A172 (cell line): ENCODE measurements at regions not wholly inside any gene's neighbourhood (a gene's known extent, or its start where the extent isn't known, plus 50 kb on each side); places are given as distances from the start of the nearest gene placed in this dataset.

Experiments used
- DNase-seq: peaks from one replicate; pipeline ENCODE4 v3.0.0-alpha.2; 2015; ENCODE audit warnings: low spot score

DNA sequence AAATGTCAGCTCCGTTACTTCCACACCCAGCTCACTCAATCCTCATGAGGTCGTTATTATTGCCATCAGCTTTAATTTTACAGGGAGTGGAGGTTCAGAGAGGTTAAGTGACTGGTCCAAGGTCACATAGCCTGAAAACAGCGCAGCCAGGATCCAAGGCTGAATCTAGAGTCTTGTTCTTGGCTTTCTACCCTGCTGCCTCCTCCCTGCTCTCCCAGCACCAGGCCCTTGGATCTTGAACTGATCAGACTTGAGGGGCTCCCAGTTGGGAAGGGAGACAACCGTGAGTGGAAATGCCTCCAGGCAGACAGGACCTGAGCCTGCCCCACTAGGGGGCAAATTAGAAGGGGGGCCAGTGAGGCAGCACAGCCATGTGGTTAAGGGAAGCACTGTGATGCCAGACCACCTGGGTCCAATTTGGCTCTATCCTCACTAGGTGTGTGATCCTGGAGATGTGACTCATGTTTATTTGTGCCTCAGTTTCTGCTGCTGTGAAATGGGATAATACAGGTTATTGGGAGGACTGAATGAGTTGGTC is 135.6 kb upstream of the PTPN1 start:
- no peak for DNase-seq

DNA sequence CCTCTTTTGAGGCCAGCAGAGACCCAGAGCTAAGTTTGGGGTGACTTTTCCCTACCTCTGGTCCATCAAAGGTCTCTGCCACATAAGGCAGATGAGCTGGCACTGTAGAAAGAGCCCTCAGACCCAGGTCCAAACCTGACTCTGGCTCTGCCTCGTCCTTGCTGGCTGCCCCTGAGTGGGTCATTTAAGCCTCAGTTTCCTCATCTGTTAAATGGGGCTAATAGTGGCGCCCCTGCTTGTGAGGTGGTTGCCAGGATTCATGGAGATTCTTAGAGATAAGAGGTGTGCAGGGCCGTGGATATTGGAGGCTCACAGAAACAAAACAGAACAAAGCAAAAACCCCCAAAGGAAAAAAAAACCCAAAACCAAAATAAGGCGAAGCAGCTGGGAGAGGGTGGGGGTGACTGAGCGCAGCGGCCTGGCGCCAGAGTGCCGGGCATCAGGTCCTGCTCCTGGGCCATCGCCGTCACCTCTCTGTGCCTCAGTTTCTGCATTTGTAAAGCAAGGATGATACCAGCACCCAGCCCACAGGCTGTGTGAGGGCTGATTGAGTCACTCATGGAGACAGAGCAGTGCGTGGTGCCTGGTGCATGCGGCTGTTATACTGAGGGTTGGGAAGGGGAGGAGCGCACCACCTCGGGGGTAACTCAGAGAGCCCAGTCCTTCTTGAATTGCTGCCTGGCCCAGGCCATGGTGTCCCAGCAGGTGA is 133.8 kb upstream of the PTPN1 start:
- no peak for DNase-seq

- peak; percentile 70 for DNase-seq
These were observed 133.2 kb upstream of the PTPN1 start for GRCh38 chr20:50376888-50377459.

GRCh38 chr20:50378170-50379000 is 131.8 kb upstream of the PTPN1 start:
- peak; percentile 30 for DNase-seq

DNA sequence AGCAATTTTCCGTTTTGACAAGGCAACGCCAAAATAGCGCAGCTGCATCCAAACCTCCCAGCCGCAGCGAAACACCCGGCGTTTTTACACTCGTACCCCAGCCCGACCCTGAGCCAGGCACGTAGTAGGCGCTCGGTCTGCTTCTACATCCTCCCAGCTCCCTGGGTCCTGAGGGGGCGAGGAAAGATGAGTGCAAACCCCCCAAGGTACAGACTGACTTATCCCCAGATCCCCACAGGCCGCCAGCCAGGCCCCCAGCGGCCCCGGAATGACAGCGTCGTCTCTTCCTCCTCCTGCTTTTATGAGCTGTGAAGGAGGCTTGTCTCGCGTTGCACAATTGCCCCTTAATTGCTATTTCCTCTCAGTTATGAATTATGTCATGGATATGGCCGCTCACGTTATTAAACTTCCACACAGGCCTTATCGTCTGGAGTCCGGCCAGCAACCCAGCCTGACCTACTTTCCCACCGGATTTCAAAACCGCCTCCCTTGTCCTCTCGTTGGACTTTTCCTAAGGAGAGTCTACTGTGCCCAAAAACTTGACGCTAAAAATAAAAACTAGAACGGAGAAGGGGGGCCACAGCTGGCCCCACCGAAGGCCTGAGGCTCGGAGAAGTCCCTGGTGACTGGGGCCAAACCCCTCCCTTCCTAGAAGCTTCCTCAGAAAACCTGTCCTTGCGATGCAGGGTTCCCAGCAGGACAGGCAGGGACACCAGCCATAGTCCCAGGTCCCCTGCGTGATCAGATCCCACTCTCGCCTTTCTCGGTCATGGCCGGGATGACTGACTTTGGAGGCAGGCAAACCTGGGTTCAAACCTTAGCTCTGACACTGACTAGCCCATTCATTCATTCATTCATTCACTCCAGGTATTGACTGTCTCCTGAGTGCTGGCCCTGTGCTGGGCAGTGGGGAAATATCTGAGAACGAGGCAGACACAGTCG is 130.9 kb upstream of the PTPN1 start:
- peak; percentile 57 for DNase-seq

GRCh38 chr20:50379991-50380696 is 130.0 kb upstream of the PTPN1 start:
- DNase-seq: no peak

- DNase-seq: peak; percentile 38
These were observed 129.5 kb upstream of the PTPN1 start for GRCh38 chr20:50380697-50381040.

GRCh38 chr20:50381075-50381732 is 129.0 kb upstream of the PTPN1 start:
- no peak for DNase-seq

GRCh38 chr20:50381771-50382593 is 128.2 kb upstream of the PTPN1 start:
- no peak for DNase-seq

- no peak for DNase-seq
These were observed 124.2 kb upstream of the PTPN1 start for GRCh38 chr20:50385733-50386640.

- DNase-seq: no peak
These were observed 123.6 kb upstream of the PTPN1 start for GRCh38 chr20:50386641-50386960.

DNA sequence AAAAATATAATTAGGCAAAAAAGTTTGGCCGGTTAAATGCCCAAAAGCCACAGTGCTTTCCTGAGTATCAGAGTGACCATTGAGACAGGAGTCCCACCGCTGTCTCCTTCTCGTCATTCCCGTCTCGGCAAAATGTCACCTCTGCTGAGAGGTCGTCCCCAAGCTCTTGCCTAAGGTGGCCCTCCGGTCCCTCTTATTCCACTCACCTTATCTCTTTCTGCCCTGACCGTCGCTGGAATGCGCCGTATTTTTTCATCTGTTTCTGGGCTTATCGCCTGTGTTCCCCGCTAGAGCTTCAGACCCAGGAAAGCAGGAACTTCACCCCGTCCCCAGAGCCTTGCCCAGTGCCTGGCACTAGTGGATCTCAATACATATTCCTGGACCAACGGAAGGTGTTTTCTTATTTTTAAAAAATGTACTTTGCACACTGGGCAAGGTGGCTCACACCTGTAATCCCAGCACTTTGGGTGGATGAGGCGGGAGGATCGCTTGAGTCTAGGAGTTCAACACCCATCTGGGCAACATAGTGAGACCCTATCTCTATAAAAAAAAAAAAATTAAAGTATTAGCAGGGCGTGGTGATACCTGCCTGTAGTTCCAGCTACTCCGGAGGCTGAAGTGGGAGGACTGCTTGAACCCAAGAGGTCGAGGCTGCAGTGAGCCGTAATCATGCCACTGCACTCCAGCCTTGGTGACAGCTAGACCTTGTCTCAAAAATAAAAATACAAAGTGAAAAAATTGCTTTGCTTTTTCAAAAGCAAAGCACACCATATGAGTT is 122.8 kb upstream of the PTPN1 start:
- DNase-seq: no peak

GRCh38 chr20:50387996-50388332 is 122.2 kb upstream of the PTPN1 start:
- peak; percentile 85 for DNase-seq

DNA sequence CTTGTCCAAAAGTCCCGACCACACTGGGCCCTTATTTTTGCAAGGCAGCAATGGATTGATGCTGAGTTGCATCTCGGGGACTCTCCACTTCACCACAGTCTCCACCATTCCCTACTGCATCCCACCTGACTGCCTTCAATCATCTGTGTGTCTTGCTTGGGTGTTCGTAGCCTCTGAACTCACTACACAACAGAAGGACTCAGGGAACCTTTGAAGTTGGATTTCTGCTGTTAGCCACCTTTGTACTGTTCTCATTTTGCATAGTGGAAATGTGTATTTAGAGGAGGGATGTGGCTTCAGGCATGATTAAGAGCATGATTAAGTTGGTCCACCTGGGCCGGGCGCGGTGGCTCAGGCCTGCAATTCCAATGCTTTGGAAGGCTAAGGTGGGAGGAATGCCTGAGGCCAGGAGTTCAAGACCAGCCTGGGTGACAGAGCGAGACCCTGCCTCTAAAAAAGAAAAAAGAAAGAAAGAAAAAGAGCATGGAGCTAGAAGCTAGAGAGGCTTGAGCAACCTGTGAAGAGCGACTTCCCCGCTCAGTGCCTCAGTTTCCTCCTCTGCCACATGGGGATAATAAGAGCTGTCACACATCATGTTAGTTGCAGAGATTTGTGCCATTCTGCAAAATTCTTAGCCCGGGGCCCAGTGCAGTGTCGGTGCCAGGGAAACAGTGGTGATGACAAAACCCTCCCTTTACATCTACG is 121.3 kb upstream of the PTPN1 start:
- no peak for DNase-seq

DNA sequence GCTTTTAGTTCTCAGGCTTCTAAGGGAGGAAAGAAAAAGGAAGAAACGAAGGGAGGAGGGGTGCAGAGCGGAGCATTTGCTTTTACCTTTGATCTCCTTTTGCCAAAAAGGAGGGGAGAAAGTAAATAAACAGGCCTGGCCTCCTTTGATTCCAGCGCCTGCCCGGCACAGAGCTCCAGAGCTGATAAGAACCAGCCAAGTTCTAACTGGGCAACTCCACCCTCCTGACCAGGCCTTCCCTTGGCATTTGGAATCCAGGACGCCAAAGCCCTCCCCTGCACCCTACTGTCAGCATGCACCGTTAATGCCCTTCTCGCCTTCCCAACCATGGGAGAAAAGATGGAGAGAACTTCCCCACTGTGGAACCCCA is 120.8 kb upstream of the PTPN1 start:
- no peak for DNase-seq

- DNase-seq: no peak
These were observed 120.1 kb upstream of the PTPN1 start for GRCh38 chr20:50389808-50390684.
